ENCODE measurements at regions not wholly inside any gene's neighbourhood (a gene's known extent, or its start where the extent isn't known, plus 50 kb on each side); places are given as distances from the start of the nearest gene placed in this dataset.
"Not testable (repeated sequence)": the region's sequence is repeated elsewhere in the genome, so short reads cannot be mapped to it uniquely, and the experiment has no call there.

DNA sequence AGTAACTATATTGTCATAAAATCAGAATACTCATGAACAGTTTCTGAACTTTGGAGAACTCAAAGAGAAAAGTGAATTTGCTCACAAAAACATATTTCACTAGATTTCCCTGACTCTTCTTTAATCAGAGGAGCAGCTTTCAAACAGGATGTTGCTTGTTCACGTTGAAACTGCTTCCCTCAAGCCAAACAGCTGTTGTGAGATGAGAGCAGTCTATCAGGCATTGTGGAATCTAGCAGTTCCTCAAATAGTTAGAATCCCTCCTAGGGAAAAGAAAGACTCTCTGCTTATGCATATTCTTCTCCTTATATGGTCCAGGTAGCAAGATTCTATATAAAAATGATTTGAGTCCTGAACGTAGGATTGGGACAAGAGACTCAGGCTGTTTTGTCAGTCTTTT, 1012.1 kb downstream of the FAM133A start:
- Histone ChIP-seq H2AFZ (no peak overlapping the region), H4K20me1 (ENCODE audit: insufficient read depth) (no peaks in the 10 kb centered on the region), H3F3A (ENCODE audit: insufficient read depth, low read depth) (no peaks in the 10 kb centered on the region), H3K4me2 (no peak overlapping the region), H3K4me1 (replicated peaks; ENCODE audit: insufficient read depth) (no peaks in the 10 kb centered on the region), H3K27ac (no peak overlapping the region), H3K9me3 (ENCODE audit: insufficient read depth, low read depth) (no peaks in the 10 kb centered on the region), H3K79me2 (ENCODE audit: low read depth) (no peaks in the 10 kb centered on the region), H3K36me3 (ENCODE audit: low read depth) (no peaks in the 10 kb centered on the region), H3K27me3 (ENCODE audit: insufficient read depth, low read depth) (no peaks in the 10 kb centered on the region), H3K4me3 (no peak overlapping the region), H3K9me2 (ENCODE audit: insufficient read depth) (no peaks in the 10 kb centered on the region)
- ChIA-PET POLR2A (ENCODE audit: unreplicated experiment) (no interaction called here), CTCF (no interaction called here)
- no peak for DNase-seq
- no TSS peak for BruUV-seq (replicated peaks)
- intact Hi-C loops (cut with micrococcal nuclease; ENCODE audit: unreplicated experiment): no loop called here
- no peak for TF ChIP-seq EZH2 (IDR thresholded peaks at IDR 0.05; ENCODE audit: low read depth)
- TF ChIP-seq, protein P1, sequence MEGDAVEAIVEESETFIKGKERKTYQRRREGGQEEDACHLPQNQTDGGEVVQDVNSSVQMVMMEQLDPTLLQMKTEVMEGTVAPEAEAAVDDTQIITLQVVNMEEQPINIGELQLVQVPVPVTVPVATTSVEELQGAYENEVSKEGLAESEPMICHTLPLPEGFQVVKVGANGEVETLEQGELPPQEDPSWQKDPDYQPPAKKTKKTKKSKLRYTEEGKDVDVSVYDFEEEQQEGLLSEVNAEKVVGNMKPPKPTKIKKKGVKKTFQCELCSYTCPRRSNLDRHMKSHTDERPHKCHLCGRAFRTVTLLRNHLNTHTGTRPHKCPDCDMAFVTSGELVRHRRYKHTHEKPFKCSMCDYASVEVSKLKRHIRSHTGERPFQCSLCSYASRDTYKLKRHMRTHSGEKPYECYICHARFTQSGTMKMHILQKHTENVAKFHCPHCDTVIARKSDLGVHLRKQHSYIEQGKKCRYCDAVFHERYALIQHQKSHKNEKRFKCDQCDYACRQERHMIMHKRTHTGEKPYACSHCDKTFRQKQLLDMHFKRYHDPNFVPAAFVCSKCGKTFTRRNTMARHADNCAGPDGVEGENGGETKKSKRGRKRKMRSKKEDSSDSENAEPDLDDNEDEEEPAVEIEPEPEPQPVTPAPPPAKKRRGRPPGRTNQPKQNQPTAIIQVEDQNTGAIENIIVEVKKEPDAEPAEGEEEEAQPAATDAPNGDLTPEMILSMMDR (conservative IDR thresholded peaks at IDR 0.05): no peak

- no TSS peak for BruUV-seq (replicated peaks)
- Histone ChIP-seq H3K4me1 (replicated peaks; ENCODE audit: insufficient read depth) (no peaks in the 10 kb centered on the region), H3K9me3 (ENCODE audit: insufficient read depth, low read depth) (no peaks in the 10 kb centered on the region), H4K20me1 (ENCODE audit: insufficient read depth) (no peaks in the 10 kb centered on the region), H2AFZ (no peak overlapping the region), H3K79me2 (ENCODE audit: low read depth) (no peaks in the 10 kb centered on the region), H3K36me3 (ENCODE audit: low read depth) (no peaks in the 10 kb centered on the region), H3F3A (ENCODE audit: insufficient read depth, low read depth) (no peaks in the 10 kb centered on the region), H3K27ac (no peak overlapping the region), H3K9me2 (ENCODE audit: insufficient read depth) (no peaks in the 10 kb centered on the region), H3K27me3 (ENCODE audit: insufficient read depth, low read depth) (no peaks in the 10 kb centered on the region), H3K4me2 (no peak overlapping the region), H3K4me3 (no peak overlapping the region)
- TF ChIP-seq EZH2 (IDR thresholded peaks at IDR 0.05; ENCODE audit: low read depth): no peak
- TF ChIP-seq, protein P1 (conservative IDR thresholded peaks at IDR 0.05): no peak
- intact Hi-C loops (cut with micrococcal nuclease; ENCODE audit: unreplicated experiment): no loop called here
- ChIA-PET CTCF (no interaction called here), POLR2A (ENCODE audit: unreplicated experiment) (no interaction called here)
- no peak for DNase-seq
Observed at GRCh38 chrX:94695910-94696309, 1021.9 kb downstream of the FAM133A start.

DNA sequence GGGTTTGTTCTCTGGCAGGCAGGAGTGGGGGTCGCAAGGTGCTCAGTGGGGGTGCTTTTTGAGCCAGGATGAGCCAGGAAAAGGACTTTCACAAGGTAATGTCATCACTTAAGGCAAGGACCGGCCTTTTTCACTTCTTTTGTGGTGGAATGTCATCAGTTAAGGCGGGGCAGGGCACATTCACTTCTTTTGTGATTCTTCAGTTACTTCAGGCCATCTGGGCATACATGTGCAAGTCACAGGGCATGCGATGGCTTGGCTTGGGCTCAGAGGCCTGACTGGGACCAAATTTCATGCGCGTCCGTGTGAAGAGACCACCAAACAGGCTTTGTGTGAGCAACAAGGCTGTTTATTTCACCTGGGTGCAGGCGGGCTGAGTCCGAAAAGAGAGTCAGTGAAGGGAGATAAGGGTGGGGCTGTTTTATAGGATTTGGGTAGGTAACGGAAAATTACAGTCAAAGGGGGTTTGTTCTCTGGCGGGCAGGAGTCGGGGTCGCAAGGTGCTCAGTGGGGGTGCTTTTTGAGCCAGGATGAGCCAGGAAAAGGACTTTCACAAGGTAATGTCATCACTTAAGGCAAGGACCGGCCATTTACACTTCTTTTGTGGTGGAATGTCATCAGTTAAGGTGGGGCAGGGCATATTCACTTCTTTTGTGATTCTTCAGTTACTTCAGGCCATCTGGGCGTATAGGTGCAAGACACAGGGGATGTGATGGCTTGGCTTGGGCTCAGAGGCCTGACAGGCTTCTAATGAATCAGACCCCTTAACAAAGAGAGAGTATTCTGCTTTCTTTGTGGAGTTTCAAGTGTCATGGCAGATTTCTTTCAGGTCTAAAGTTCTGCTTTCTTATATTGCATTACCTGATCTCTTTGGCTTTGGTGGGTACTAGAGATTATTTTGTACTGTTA, 1030.6 kb downstream of the FAM133A start:
- H3K4me1 ChIP-seq (replicated peaks; ENCODE audit: insufficient read depth); H3K9me2 ChIP-seq (ENCODE audit: insufficient read depth); H3K27ac ChIP-seq; H3K79me2 ChIP-seq (ENCODE audit: low read depth); H3K36me3 ChIP-seq (ENCODE audit: low read depth); intact Hi-C loops (cut with micrococcal nuclease; ENCODE audit: unreplicated experiment); CTCF ChIA-PET; H3K27me3 ChIP-seq (ENCODE audit: insufficient read depth, low read depth); H3K9me3 ChIP-seq (ENCODE audit: insufficient read depth, low read depth); H3K4me3 ChIP-seq; H2AFZ ChIP-seq; H3K4me2 ChIP-seq; H3F3A ChIP-seq (ENCODE audit: insufficient read depth, low read depth); H4K20me1 ChIP-seq (ENCODE audit: insufficient read depth); POLR2A ChIA-PET (ENCODE audit: unreplicated experiment); DNase-seq; BruUV-seq (replicated peaks): not testable (repeated sequence)

DNA sequence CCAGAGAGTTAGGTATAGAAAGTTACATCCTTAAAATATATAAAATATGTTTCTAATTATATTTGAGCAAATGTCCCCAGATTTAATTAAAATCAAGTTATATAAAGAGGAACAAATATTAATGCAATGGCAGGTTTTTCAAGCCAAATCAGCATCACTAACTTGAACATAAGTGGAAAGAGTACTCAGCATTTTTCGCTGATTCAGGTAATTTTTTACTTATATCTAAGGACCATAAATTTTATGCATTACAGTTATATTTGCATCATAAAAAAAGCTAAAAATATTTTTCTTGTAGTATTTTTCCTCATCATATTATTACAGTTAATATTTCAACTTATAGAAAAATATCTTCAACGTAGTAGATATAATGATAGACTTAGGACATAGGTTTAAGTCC, 1047.4 kb downstream of the FAM133A start:
- Histone ChIP-seq H3K4me2 (no peak overlapping the region), H3K9me2 (ENCODE audit: insufficient read depth) (no peaks in the 10 kb centered on the region), H3F3A (ENCODE audit: insufficient read depth, low read depth) (no peaks in the 10 kb centered on the region), H3K4me1 (replicated peaks; ENCODE audit: insufficient read depth) (no peaks in the 10 kb centered on the region), H3K79me2 (ENCODE audit: low read depth) (no peaks in the 10 kb centered on the region), H3K36me3 (ENCODE audit: low read depth) (no peaks in the 10 kb centered on the region), H3K4me3 (no peak overlapping the region), H4K20me1 (ENCODE audit: insufficient read depth) (no peaks in the 10 kb centered on the region), H3K9me3 (ENCODE audit: insufficient read depth, low read depth) (no peaks in the 10 kb centered on the region), H2AFZ (no peak overlapping the region), H3K27me3 (ENCODE audit: insufficient read depth, low read depth) (no peaks in the 10 kb centered on the region), H3K27ac (no peak overlapping the region)
- TF ChIP-seq, protein P1 (conservative IDR thresholded peaks at IDR 0.05): no peak
- TF ChIP-seq EZH2 (IDR thresholded peaks at IDR 0.05; ENCODE audit: low read depth): no peak
- ChIA-PET POLR2A (ENCODE audit: unreplicated experiment) (no interaction called here), CTCF (no interaction called here)
- intact Hi-C loops (cut with micrococcal nuclease; ENCODE audit: unreplicated experiment): no loop called here
- BruUV-seq (replicated peaks): no TSS peak
- DNase-seq: no peak

Data from PC-9 (cell line).